ENCODE measurements at regions not wholly inside any gene's neighbourhood (a gene's known extent, or its start where the extent isn't known, plus 50 kb on each side); places are given as distances from the start of the nearest gene placed in this dataset.

DNA sequence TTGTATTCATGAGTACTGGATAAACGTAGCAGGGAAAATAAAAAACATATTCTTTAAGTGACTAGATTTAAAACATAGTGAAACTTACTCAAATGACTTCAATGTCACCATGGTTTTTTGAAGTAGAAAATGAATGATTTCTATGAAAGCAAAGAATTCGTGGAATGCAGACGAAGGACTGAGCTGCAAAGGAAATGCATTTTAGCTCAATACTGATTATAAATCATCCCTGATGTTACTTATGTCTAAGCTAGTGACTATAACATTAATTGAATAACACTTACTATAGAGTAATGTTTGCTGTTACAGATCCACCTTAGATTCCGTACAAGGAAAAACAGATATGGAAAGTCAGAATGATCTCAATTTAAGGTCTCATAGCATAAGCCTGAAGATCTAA is 1257.7 kb upstream of the CDH2 start:
- no peak for DNase-seq (ENCODE audit: low read depth)
- no peak overlapping the region for H3K4me3 ChIP-seq (ENCODE audit: low read depth, low read length)
- no peaks in the 10 kb centered on the region for H3K27me3 ChIP-seq (ENCODE audit: control insufficient read depth, insufficient read depth, low read length)
- TF ChIP-seq, protein P1, sequence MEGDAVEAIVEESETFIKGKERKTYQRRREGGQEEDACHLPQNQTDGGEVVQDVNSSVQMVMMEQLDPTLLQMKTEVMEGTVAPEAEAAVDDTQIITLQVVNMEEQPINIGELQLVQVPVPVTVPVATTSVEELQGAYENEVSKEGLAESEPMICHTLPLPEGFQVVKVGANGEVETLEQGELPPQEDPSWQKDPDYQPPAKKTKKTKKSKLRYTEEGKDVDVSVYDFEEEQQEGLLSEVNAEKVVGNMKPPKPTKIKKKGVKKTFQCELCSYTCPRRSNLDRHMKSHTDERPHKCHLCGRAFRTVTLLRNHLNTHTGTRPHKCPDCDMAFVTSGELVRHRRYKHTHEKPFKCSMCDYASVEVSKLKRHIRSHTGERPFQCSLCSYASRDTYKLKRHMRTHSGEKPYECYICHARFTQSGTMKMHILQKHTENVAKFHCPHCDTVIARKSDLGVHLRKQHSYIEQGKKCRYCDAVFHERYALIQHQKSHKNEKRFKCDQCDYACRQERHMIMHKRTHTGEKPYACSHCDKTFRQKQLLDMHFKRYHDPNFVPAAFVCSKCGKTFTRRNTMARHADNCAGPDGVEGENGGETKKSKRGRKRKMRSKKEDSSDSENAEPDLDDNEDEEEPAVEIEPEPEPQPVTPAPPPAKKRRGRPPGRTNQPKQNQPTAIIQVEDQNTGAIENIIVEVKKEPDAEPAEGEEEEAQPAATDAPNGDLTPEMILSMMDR (IDR thresholded peaks at IDR 0.05; ENCODE audit: insufficient read depth, low read length, poor library complexity, severe bottlenecking), result no peak
- no peaks in the 10 kb centered on the region for H3K36me3 ChIP-seq (ENCODE audit: control insufficient read depth, insufficient read depth, low read length)

DNA sequence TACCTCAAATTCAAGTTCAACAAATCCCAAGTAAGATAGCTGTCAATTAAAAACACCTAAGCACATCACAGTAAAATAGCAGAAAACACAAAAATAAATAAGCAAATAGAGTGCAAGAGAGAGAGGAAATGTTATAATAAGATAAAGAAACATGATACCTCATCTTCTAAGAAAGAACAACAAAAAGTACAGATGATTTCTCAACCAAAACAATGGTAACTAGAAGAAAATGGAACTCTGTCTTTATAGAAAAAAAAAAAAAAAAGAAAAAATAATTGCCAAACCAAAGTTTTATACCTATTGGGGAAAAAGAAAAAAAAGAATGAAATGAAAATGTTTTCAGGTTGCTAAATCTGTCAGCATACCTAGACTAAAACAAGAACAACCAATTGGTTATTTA is 1253.5 kb upstream of the CDH2 start:
- H3K36me3 ChIP-seq (ENCODE audit: control insufficient read depth, insufficient read depth, low read length), result no peaks in the 10 kb centered on the region
- TF ChIP-seq, protein P1 (IDR thresholded peaks at IDR 0.05; ENCODE audit: insufficient read depth, low read length, poor library complexity, severe bottlenecking), result no peak

DNA sequence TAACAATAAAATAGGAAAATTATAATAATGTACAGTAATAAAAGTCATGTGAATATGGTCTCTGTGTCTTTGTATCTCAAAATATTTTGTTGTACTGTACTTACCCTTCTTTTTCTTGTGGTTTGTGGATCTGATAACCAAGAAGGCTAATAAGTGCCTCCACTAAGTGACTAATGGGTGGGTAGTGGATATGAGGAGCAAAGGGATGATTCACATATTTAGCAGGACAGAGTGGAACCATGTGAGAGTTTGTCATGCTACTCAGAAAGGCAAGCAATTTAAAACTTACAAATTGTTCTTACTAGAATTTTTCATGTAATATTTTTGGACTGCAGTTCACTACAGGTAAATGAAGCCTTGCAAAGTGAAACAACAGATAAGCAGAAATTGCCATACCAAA is 1241.2 kb upstream of the CDH2 start:
- H3K4me3 ChIP-seq (ENCODE audit: low read depth, low read length), result no peak overlapping the region
- TF ChIP-seq, protein P1 (IDR thresholded peaks at IDR 0.05; ENCODE audit: insufficient read depth, low read length, poor library complexity, severe bottlenecking), result no peak
- H3K27me3 ChIP-seq (ENCODE audit: control insufficient read depth, insufficient read depth, low read length), result no peaks in the 10 kb centered on the region
- H3K36me3 ChIP-seq (ENCODE audit: control insufficient read depth, insufficient read depth, low read length), result no peaks in the 10 kb centered on the region
- peak; percentile 63 for DNase-seq (ENCODE audit: low read depth)

More for the DNA sequence above, 1253.5 kb upstream of the CDH2 start:
- no peak for DNase-seq (ENCODE audit: low read depth)
- no peaks in the 10 kb centered on the region for H3K27me3 ChIP-seq (ENCODE audit: control insufficient read depth, insufficient read depth, low read length)
- no peak overlapping the region for H3K4me3 ChIP-seq (ENCODE audit: low read depth, low read length)

DNA sequence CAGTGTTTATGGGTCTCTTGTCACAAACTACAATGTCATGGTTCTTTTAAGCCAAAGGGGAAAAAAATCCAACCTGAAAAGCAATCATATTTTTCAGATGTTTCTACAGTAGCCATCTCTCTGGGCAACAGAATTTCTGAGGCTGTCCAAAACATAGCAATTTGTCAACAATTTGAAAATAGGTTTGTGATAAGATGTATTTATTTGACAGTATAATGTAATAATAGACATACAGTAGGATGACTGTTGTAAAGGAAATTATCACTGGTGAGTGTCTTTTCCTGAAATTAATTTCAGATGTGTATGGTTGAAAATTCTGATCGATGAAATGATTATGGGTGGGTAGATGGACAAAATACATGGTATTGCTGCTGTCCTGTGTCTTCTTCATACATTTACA is 1230.1 kb upstream of the CDH2 start:
- TF ChIP-seq, protein P1 (IDR thresholded peaks at IDR 0.05; ENCODE audit: insufficient read depth, low read length, poor library complexity, severe bottlenecking), result no peak
- Histone ChIP-seq H3K36me3 (ENCODE audit: control insufficient read depth, insufficient read depth, low read length) (no peaks in the 10 kb centered on the region), H3K27me3 (ENCODE audit: control insufficient read depth, insufficient read depth, low read length) (no peaks in the 10 kb centered on the region), H3K4me3 (ENCODE audit: low read depth, low read length) (no peak overlapping the region)
- no peak for DNase-seq (ENCODE audit: low read depth)

DNA sequence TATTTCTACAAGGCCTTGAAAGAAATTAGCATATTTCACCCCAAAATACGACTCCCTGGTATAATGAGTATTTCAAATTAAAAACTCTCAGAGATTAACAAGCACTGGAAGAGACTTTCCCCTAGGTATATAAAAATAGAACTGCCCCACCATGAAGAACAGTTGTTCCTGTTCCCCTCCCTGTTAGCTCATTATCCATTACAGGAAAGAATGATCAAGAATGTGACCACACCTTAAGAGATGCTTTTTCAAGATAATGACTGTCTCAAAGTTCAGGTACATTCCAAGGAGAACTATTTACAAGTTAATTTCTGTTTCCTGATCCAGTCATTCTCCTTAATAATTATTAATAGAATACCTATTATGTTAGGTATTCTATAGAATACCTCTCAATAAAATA is 1220.6 kb upstream of the CDH2 start:
- H3K4me3 ChIP-seq (ENCODE audit: low read depth, low read length), result no peak overlapping the region
- DNase-seq (ENCODE audit: low read depth), result no peak
- no peaks in the 10 kb centered on the region for H3K36me3 ChIP-seq (ENCODE audit: control insufficient read depth, insufficient read depth, low read length)
- TF ChIP-seq, protein P1 (IDR thresholded peaks at IDR 0.05; ENCODE audit: insufficient read depth, low read length, poor library complexity, severe bottlenecking), result no peak
- no peaks in the 10 kb centered on the region for H3K27me3 ChIP-seq (ENCODE audit: control insufficient read depth, insufficient read depth, low read length)
